ENCODE measurements at regions not wholly inside any gene's neighbourhood (a gene's known extent, or its start where the extent isn't known, plus 50 kb on each side); places are given as distances from the start of the nearest gene placed in this dataset.

GRCh38 chr1:47692196-47692595 lies 254.4 kb downstream of the FOXD2 start:
- no peak for TF ChIP-seq CTCF (IDR thresholded peaks at IDR 0.05; ENCODE audit: insufficient read depth, low read length)
- no peak for TF ChIP-seq REST (IDR thresholded peaks at IDR 0.05; ENCODE audit: insufficient replicate concordance, low read depth)
- TF ChIP-seq POLR2AphosphoS5 (IDR thresholded peaks at IDR 0.05; ENCODE audit: low read depth): no peak
- TF ChIP-seq SPI1 (IDR thresholded peaks at IDR 0.05; ENCODE audit: borderline replicate concordance, low read depth): no peak
